ENCODE measurements at regions not wholly inside any gene's neighbourhood (a gene's known extent, or its start where the extent isn't known, plus 50 kb on each side); places are given as distances from the start of the nearest gene placed in this dataset.

DNA sequence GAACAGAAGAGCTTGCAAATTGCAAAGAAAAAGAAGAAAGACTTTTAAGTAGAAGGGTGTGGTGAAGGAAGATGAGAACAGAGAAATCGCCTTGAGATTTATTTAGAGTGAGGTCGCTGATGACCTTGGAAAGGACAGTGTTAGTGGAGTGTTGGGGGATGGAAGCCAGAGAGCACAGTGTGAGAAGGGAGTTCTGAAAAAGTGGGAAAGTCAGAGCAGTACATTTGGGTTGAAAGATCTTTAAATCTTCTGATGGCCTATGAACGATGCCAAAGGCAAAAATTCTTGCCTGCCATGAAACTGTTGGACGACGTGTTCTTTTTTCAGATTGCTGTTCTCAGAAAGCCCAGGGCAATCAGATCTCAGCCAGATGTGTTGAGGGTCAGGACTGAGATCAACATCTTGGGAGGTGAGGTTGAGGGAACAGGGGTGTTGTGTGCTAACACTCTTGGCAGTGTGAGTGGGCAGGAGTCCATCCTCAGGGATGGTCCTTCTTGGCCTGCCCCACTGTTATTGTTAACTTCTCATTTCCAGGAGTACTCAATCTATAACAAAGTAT lies 330.1 kb downstream of the MAP2K6 start:
- Histone ChIP-seq H3K27me3 (no peaks in the 10 kb centered on the region), H3K27ac (no peak overlapping the region), H3K4me1 (no peaks in the 10 kb centered on the region), H3K36me3 (no peaks in the 10 kb centered on the region), H3K9me3 (no peaks in the 10 kb centered on the region), H3K4me3 (no peak overlapping the region)
- WGBS, 2 donors, result 72 to 77% methylated on average over 5 of the region's 5 CpGs
- ATAC-seq (ENCODE audit: low FRiP score in 2 of 2), result peak in 1 of 2 donors; percentile 28
- no peak for DNase-seq
- TF ChIP-seq POLR2AphosphoS5 (IDR thresholded peaks at IDR 0.05), result no peak
- TF ChIP-seq EP300 (IDR thresholded peaks at IDR 0.05), result no peak
- no peak for TF ChIP-seq POLR2A (IDR thresholded peaks at IDR 0.05)
- TF ChIP-seq, protein P1, sequence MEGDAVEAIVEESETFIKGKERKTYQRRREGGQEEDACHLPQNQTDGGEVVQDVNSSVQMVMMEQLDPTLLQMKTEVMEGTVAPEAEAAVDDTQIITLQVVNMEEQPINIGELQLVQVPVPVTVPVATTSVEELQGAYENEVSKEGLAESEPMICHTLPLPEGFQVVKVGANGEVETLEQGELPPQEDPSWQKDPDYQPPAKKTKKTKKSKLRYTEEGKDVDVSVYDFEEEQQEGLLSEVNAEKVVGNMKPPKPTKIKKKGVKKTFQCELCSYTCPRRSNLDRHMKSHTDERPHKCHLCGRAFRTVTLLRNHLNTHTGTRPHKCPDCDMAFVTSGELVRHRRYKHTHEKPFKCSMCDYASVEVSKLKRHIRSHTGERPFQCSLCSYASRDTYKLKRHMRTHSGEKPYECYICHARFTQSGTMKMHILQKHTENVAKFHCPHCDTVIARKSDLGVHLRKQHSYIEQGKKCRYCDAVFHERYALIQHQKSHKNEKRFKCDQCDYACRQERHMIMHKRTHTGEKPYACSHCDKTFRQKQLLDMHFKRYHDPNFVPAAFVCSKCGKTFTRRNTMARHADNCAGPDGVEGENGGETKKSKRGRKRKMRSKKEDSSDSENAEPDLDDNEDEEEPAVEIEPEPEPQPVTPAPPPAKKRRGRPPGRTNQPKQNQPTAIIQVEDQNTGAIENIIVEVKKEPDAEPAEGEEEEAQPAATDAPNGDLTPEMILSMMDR (IDR thresholded peaks at IDR 0.05), result no peak

DNA sequence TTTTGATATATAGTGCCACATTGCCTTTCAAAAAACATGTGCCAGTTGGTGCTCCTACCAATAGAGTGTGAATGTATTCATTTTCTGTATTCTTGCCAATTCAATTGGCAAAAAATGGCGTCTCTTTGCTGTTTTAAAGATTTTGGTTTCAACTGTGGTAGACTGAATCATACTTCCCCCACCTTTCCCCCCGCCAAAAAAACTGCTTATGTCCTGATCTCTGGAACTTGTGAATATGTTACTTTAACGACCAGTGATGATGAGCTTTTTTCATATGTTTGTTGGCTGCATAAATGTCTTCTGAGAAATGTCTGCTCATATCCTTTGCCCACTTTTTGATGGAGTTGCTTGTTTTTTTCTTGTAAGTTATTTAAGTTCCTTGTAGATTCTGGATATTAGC lies 325.1 kb upstream of the KCNJ16 start:
- TF ChIP-seq EP300 (IDR thresholded peaks at IDR 0.05) (no peak), POLR2AphosphoS5 (IDR thresholded peaks at IDR 0.05) (no peak), POLR2A (IDR thresholded peaks at IDR 0.05) (no peak)
- TF ChIP-seq, protein P1 (IDR thresholded peaks at IDR 0.05), result no peak
- DNase-seq (no peak), ATAC-seq (ENCODE audit: low FRiP score in 2 of 2) (no peak)
- Histone ChIP-seq H3K27ac (no peak overlapping the region), H3K27me3 (no peaks in the 10 kb centered on the region), H3K9me3 (no peaks in the 10 kb centered on the region), H3K4me1 (no peaks in the 10 kb centered on the region), H3K36me3 (no peaks in the 10 kb centered on the region), H3K4me3 (no peak overlapping the region)
- 79 to 82% methylated on average over 3 of the region's 3 CpGs for WGBS, 2 donors

DNA sequence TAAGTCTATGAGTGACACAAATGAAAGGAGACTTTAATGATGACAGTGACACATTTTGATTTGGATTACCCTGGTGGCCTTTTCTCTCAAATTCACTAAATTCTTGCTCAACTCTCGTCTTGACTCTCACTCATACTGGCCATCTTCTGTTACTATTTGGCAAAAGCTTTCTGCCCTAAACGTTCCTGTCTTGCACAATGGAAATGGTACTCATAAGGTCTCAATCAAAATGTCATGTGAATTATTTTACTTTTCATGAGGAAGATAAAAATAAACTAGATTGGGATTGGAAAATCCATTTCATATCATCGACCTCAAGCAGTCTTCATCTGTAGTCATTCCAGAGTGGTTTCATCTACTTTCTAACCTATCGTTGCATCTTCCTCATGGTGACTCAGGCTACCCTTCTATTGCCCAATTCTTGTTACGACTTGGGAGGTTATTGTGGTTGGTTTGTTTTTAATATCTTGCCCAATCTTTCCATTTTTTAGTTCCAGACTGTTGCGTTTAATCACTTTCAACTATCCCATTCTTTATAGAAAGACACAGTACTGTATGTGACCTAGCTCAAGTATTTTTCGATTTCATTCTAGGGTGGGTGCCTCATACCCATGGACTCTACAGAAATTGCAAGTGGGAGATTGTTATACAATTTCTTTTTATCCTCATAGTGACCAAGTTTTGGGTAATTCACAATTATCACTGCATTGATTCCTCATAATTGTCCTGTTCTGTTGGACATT lies 317.2 kb upstream of the KCNJ16 start:
- 55 to 62% methylated on average over 7 of the region's 7 CpGs for WGBS, 2 donors

DNA sequence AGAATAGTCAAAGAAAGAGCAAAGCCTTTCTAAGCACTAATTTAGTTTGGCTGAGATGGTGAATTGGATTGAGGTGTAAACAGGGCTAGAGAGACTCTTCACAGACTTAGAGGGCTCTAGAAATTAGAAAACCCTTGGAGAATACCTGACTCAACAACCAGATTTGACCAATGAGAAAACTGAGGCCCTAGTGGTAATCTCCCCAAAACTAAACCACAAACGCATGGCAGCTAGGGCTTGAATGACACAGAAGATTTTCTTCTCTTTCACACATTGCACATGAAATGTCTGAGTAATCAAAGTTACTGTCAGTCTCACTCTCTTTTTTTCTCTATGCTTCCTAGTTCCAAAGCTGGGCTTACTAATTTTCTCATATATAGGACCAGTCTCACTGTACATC lies 314.5 kb upstream of the KCNJ16 start:
- WGBS, 2 donors, result 42 to 64% methylated on average over 1 of the region's 1 CpG

More for the DNA sequence above, 317.2 kb upstream of the KCNJ16 start:
- ATAC-seq (ENCODE audit: low FRiP score in 2 of 2) (peak in 1 of 2 donors; percentile 71), DNase-seq (no peak)
- Histone ChIP-seq H3K27ac (no peak overlapping the region), H3K36me3 (no peaks in the 10 kb centered on the region), H3K4me3 (no peak overlapping the region), H3K4me1 (peaks cover 0 to 17% (median 4%) of the 10 kb centered on the region in 4 donors), H3K27me3 (no peaks in the 10 kb centered on the region), H3K9me3 (no peaks in the 10 kb centered on the region)
- no peak for TF ChIP-seq POLR2A (IDR thresholded peaks at IDR 0.05)
- TF ChIP-seq EP300 (IDR thresholded peaks at IDR 0.05), result peak in 1 of 4 donors; percentile 29
- peak in 1 of 2 donors; percentile 47 for TF ChIP-seq POLR2AphosphoS5 (IDR thresholded peaks at IDR 0.05)
- TF ChIP-seq, protein P1 (IDR thresholded peaks at IDR 0.05), result no peak

More for the DNA sequence above, 314.5 kb upstream of the KCNJ16 start:
- Histone ChIP-seq H3K4me1 (peaks cover 0 to 17% (median 4%) of the 10 kb centered on the region in 4 donors), H3K9me3 (no peaks in the 10 kb centered on the region), H3K27ac (no peak overlapping the region), H3K36me3 (no peaks in the 10 kb centered on the region), H3K4me3 (no peak overlapping the region), H3K27me3 (no peaks in the 10 kb centered on the region)
- TF ChIP-seq POLR2A (IDR thresholded peaks at IDR 0.05) (no peak), EP300 (IDR thresholded peaks at IDR 0.05) (no peak), POLR2AphosphoS5 (IDR thresholded peaks at IDR 0.05) (no peak)
- TF ChIP-seq, protein P1 (IDR thresholded peaks at IDR 0.05), result no peak
- no peak for DNase-seq
- no peak for ATAC-seq (ENCODE audit: low FRiP score in 2 of 2)

Data from upper lobe of left lung (tissue), 6 donors.